ENCODE measurements at regions not wholly inside any gene's neighbourhood (a gene's known extent, or its start where the extent isn't known, plus 50 kb on each side); places are given as distances from the start of the nearest gene placed in this dataset.
"Not testable (repeated sequence)": the region's sequence is repeated elsewhere in the genome, so short reads cannot be mapped to it uniquely, and the experiment has no call there.

GRCh38 chr4:140246216-140246615, 92.2 kb upstream of the MAML3 start:
- DNase-seq (ENCODE audit: low read depth), result no peak

- no peak for DNase-seq (ENCODE audit: low read depth)
These were observed 90.3 kb upstream of the MAML3 start for GRCh38 chr4:140244328-140244727.

- no peak for DNase-seq (ENCODE audit: low read depth)
These were observed 89.3 kb upstream of the MAML3 start for GRCh38 chr4:140243278-140243753.

GRCh38 chr4:140242357-140243277, 88.6 kb upstream of the MAML3 start:
- DNase-seq (ENCODE audit: low read depth), result no peak

GRCh38 chr4:140240237-140240636, 86.3 kb upstream of the MAML3 start:
- DNase-seq (ENCODE audit: low read depth), result no peak

- DNase-seq (ENCODE audit: low read depth), result no peak
These were observed 85.3 kb upstream of the MAML3 start for GRCh38 chr4:140239311-140239710.

- no peak for DNase-seq (ENCODE audit: low read depth)
These were observed 84.5 kb upstream of the MAML3 start for GRCh38 chr4:140238351-140239056.

GRCh38 chr4:140237616-140238350, 83.8 kb upstream of the MAML3 start:
- no peak for DNase-seq (ENCODE audit: low read depth)

GRCh38 chr4:140236654-140237169, 82.7 kb upstream of the MAML3 start:
- DNase-seq (ENCODE audit: low read depth), result no peak

- DNase-seq (ENCODE audit: low read depth), result no peak
These were observed 80.7 kb upstream of the MAML3 start for GRCh38 chr4:140234697-140235060.

GRCh38 chr4:140233791-140234696, 80.1 kb upstream of the MAML3 start:
- DNase-seq (ENCODE audit: low read depth), result no peak

GRCh38 chr4:140229881-140230280, 75.9 kb upstream of the MAML3 start:
- no peak for DNase-seq (ENCODE audit: low read depth)

GRCh38 chr4:140227286-140227685, 73.3 kb upstream of the MAML3 start:
- DNase-seq (ENCODE audit: low read depth), result no peak

- DNase-seq (ENCODE audit: low read depth), result no peak
These were observed 69.2 kb upstream of the MAML3 start for GRCh38 chr4:140223056-140223810.

GRCh38 chr4:140222171-140222570, 68.2 kb upstream of the MAML3 start:
- no peak for DNase-seq (ENCODE audit: low read depth)

GRCh38 chr4:140220058-140220457, 66.1 kb upstream of the MAML3 start:
- DNase-seq (ENCODE audit: low read depth), result no peak

- DNase-seq (ENCODE audit: low read depth), result no peak
These were observed 65.6 kb upstream of the MAML3 start for GRCh38 chr4:140219567-140219966.

- not testable (repeated sequence) for DNase-seq (ENCODE audit: low read depth)
These were observed 65.1 kb upstream of the MAML3 start for GRCh38 chr4:140219070-140219469.

- no peak for DNase-seq (ENCODE audit: low read depth)
These were observed 59.8 kb upstream of the MAML3 start for GRCh38 chr4:140213749-140214148.

- DNase-seq (ENCODE audit: low read depth), result no peak
These were observed 59.1 kb upstream of the MAML3 start for GRCh38 chr4:140213116-140213515.

Data from HS-27A (cell line).